Non-pigmented ciliary epithelial cell (primary cell): ENCODE measurements at regions not wholly inside any gene's neighbourhood (a gene's known extent, or its start where the extent isn't known, plus 50 kb on each side); places are given as distances from the start of the nearest gene placed in this dataset.
"Not testable (repeated sequence)": the region's sequence is repeated elsewhere in the genome, so short reads cannot be mapped to it uniquely, and the experiment has no call there.

Experiments
- DNase-seq: peaks from one replicate; pipeline ENCODE4 v3.0.0-alpha.2; 2010; ENCODE audit warnings: low read depth

GRCh38 chr4:127307996-127308395 is 324.8 kb upstream of the INTU start:
- no peak for DNase-seq

GRCh38 chr4:127309369-127310102 is 323.2 kb upstream of the INTU start:
- peak; percentile 6 for DNase-seq

GRCh38 chr4:127311371-127311770 is 321.4 kb upstream of the INTU start:
- no peak for DNase-seq

- DNase-seq = no peak
Observed at GRCh38 chr4:127311924-127312323, 320.8 kb upstream of the INTU start.

GRCh38 chr4:127313767-127314166 is 319.0 kb upstream of the INTU start:
- no peak for DNase-seq

GRCh38 chr4:127327491-127327890 is 305.3 kb upstream of the INTU start:
- no peak for DNase-seq

- no peak for DNase-seq
Observed at GRCh38 chr4:127335073-127335620, 297.6 kb upstream of the INTU start.

- no peak for DNase-seq
Observed at GRCh38 chr4:127335732-127336131, 297.0 kb upstream of the INTU start.

- not testable (repeated sequence) for DNase-seq
Observed at GRCh38 chr4:127343123-127343522, 289.6 kb upstream of the INTU start.

- no peak for DNase-seq
Observed at GRCh38 chr4:127344071-127344470, 288.7 kb upstream of the INTU start.

- no peak for DNase-seq
Observed at GRCh38 chr4:127347936-127348335, 284.8 kb upstream of the INTU start.

GRCh38 chr4:127352220-127353113 is 280.3 kb upstream of the INTU start:
- no peak for DNase-seq

GRCh38 chr4:127355743-127356142 is 277.0 kb upstream of the INTU start:
- DNase-seq = no peak

GRCh38 chr4:127357765-127358164 is 275.0 kb upstream of the INTU start:
- no peak for DNase-seq

- DNase-seq = no peak
Observed at GRCh38 chr4:127362686-127363085, 270.1 kb upstream of the INTU start.

GRCh38 chr4:127364397-127364796 is 268.4 kb upstream of the INTU start:
- no peak for DNase-seq

- no peak for DNase-seq
Observed at GRCh38 chr4:127364911-127365310, 267.8 kb upstream of the INTU start.

- no peak for DNase-seq
Observed at GRCh38 chr4:127370604-127371003, 262.2 kb upstream of the INTU start.

- DNase-seq = no peak
Observed at GRCh38 chr4:127379499-127379898, 253.3 kb upstream of the INTU start.

- DNase-seq = not testable (repeated sequence)
Observed at GRCh38 chr4:127379948-127380347, 252.8 kb upstream of the INTU start.

- DNase-seq = no peak
Observed at GRCh38 chr4:127383666-127384065, 249.1 kb upstream of the INTU start.

- no peak for DNase-seq
Observed at GRCh38 chr4:127394516-127394915, 238.2 kb upstream of the INTU start.

- DNase-seq = no peak
Observed at GRCh38 chr4:127400276-127400675, 232.5 kb upstream of the INTU start.
